HCT116 (cell line): ENCODE measurements at regions not wholly inside any gene's neighbourhood (a gene's known extent, or its start where the extent isn't known, plus 50 kb on each side); places are given as distances from the start of the nearest gene placed in this dataset.
"Not testable (repeated sequence)": the region's sequence is repeated elsewhere in the genome, so short reads cannot be mapped to it uniquely, and the experiment has no call there.

Experiments used
- CEBPB ChIP-seq: IDR thresholded peaks from 2 replicates; pipeline ENCODE4 v1.6.1; 2012; ENCODE audit warnings: low read depth
- CTCF ChIP-seq, 3 experiments: fragments of 200-600 bp in 1 of 3; sonication (generic) in 1 of 3; IDR thresholded peaks in 2 of 3; conservative IDR thresholded peaks in 1 of 3; 2 replicates each; pipeline ENCODE4 v1.5.1; 2012 to 2017; ENCODE audit warnings: low read depth in 2 of 3, low read length in 2 of 3, antibody characterized with exemption in 1 of 3, borderline replicate concordance in 1 of 3, control low read depth in 1 of 3, mild to moderate bottlenecking in 1 of 3, mixed read lengths in 1 of 3, mixed run types in 1 of 3, moderate library complexity in 1 of 3; ENCODE audit not compliant: insufficient read depth in 1 of 3
- EZH2 ChIP-seq: fragments of 200-600 bp; sonication (generic); IDR thresholded peaks from 2 replicates; pipeline ENCODE4 v1.6.1; 2017; ENCODE audit warnings: antibody characterized with exemption, mixed run types
- EZH2phosphoT487 ChIP-seq: fragments of 200-600 bp; IDR thresholded peaks from 2 replicates; pipeline ENCODE4 v1.6.1; 2018; ENCODE audit warnings: antibody characterized with exemption, borderline replicate concordance
- RAD21 ChIP-seq: IDR thresholded peaks from 2 replicates; pipeline ENCODE4 v1.6.1; 2012; ENCODE audit warnings: low read depth, mild to moderate bottlenecking

- TF ChIP-seq CTCF (IDR thresholded peaks at IDR 0.05 in 2 of 3, conservative IDR thresholded peaks at IDR 0.05 in 1 of 3; ENCODE audit: borderline replicate concordance in 1 of 3, insufficient read depth in 1 of 3, low read depth in 2 of 3, low read length in 2 of 3); RAD21; EZH2phosphoT487; CEBPB; EZH2: not testable (repeated sequence)
Measured at GRCh38 chr13:53117048-53117447, 88.4 kb downstream of the OLFM4 start.
